Glomerular endothelial cell (primary cell): ENCODE measurements at regions not wholly inside any gene's neighbourhood (a gene's known extent, or its start where the extent isn't known, plus 50 kb on each side); places are given as distances from the start of the nearest gene placed in this dataset.

Experiments
- DNase-seq: peaks from one replicate; pipeline ENCODE4 v3.0.0-alpha.2; 2011; ENCODE audit warnings: low read depth, low spot score; ENCODE audit errors: extremely low read depth

- no peak for DNase-seq
These were observed 1015.7 kb downstream of the TUSC7 start for GRCh38 chr3:117725314-117725713.

- DNase-seq = no peak
These were observed 1017.2 kb downstream of the TUSC7 start for GRCh38 chr3:117726776-117727175.

GRCh38 chr3:117728226-117728625 is 1018.6 kb downstream of the TUSC7 start:
- no peak for DNase-seq

- no peak for DNase-seq
These were observed 1024.9 kb downstream of the TUSC7 start for GRCh38 chr3:117734496-117734895.

GRCh38 chr3:117735481-117736101 is 1026.0 kb downstream of the TUSC7 start:
- DNase-seq = no peak

GRCh38 chr3:117736846-117737245 is 1027.3 kb downstream of the TUSC7 start:
- DNase-seq = no peak

- DNase-seq = no peak
These were observed 1034.4 kb downstream of the TUSC7 start for GRCh38 chr3:117743993-117744392.

GRCh38 chr3:117744935-117745334 is 1035.4 kb downstream of the TUSC7 start:
- DNase-seq = no peak

- DNase-seq = no peak
These were observed 1035.9 kb downstream of the TUSC7 start for GRCh38 chr3:117745516-117745915.

- no peak for DNase-seq
These were observed 1036.5 kb downstream of the TUSC7 start for GRCh38 chr3:117746066-117746465.

GRCh38 chr3:117748131-117748530 is 1038.6 kb downstream of the TUSC7 start:
- no peak for DNase-seq

GRCh38 chr3:117750674-117751269 is 1041.2 kb downstream of the TUSC7 start:
- no peak for DNase-seq

GRCh38 chr3:117751651-117752050 is 1042.1 kb downstream of the TUSC7 start:
- no peak for DNase-seq

- DNase-seq = no peak
These were observed 1043.6 kb downstream of the TUSC7 start for GRCh38 chr3:117752984-117753717.

GRCh38 chr3:117754058-117754457 is 1044.5 kb downstream of the TUSC7 start:
- DNase-seq = no peak

GRCh38 chr3:117754841-117755240 is 1045.3 kb downstream of the TUSC7 start:
- DNase-seq = no peak

GRCh38 chr3:117756563-117756962 is 1047.0 kb downstream of the TUSC7 start:
- no peak for DNase-seq

GRCh38 chr3:117761703-117762620 is 1052.4 kb downstream of the TUSC7 start:
- DNase-seq = no peak

- DNase-seq = no peak
These were observed 1053.0 kb downstream of the TUSC7 start for GRCh38 chr3:117762621-117763037.

GRCh38 chr3:117763561-117763960 is 1054.0 kb downstream of the TUSC7 start:
- DNase-seq = no peak

- DNase-seq = no peak
These were observed 1059.0 kb downstream of the TUSC7 start for GRCh38 chr3:117768581-117768980.
